Body of pancreas (tissue), 4 donors: ENCODE measurements at regions not wholly inside any gene's neighbourhood (a gene's known extent, or its start where the extent isn't known, plus 50 kb on each side); places are given as distances from the start of the nearest gene placed in this dataset.

ENCODE experiments used
- ATAC-seq: fragments of 150-250 bp; one replicate; pipeline ENCODE4 v1.9.1; 2016
- DNase-seq, 4 donors: peaks; one replicate each; pipeline ENCODE4 v3.0.0-alpha.2; 2019
- H3K27ac ChIP-seq, 4 donors: fragments of 200-600 bp; sonication (generic); 1 replicate in 3 of 4; 2 replicates in 1 of 4; pipeline versions ENCODE4 v1.5.1 to v1.6.1; 2016 to 2019; ENCODE audit warnings: mild to moderate bottlenecking in 1 of 4, mixed read lengths in 1 of 4, moderate library complexity in 1 of 4
- H3K27me3 ChIP-seq, 2 donors: fragments of 200-600 bp; sonication (generic); one replicate each; pipeline ENCODE4 v1.6.0; 2016; ENCODE audit warnings: mild to moderate bottlenecking in 1 of 2
- H3K36me3 ChIP-seq, 2 donors: fragments of 200-600 bp; sonication (generic); replicated peaks in 1 of 2; 2 replicates each; pipeline ENCODE4 v1.5.1; 2016; ENCODE audit warnings: low read depth in 2 of 2; ENCODE audit not compliant: insufficient read depth in 1 of 2
- H3K4me1 ChIP-seq: fragments of 200-600 bp; sonication (generic); one replicate; pipeline ENCODE4 v1.6.0; 2016
- H3K4me3 ChIP-seq, 2 donors: fragments of 200-600 bp; sonication (generic); 1 replicate in 1 of 2; 2 replicates in 1 of 2; pipeline ENCODE4 v1.5.1; 2016 to 2019
- H3K9me3 ChIP-seq, 3 donors: fragments of 200-600 bp; sonication (generic); 1 replicate in 2 of 3; 2 replicates in 1 of 3; pipeline ENCODE4 v1.5.1; 2016
- CTCF ChIP-seq, 7 experiments: fragments of 450-650 bp in 4 of 7; fragments of 200-600 bp in 3 of 7; sonication (generic) in 3 of 7; IDR thresholded peaks; one replicate each; pipeline ENCODE4 v1.5.1; 2016 to 2019; ENCODE audit warnings: antibody characterized with exemption in 7 of 7
- POLR2A ChIP-seq, 3 donors: fragments of 450-650 bp; IDR thresholded peaks; one replicate each; pipeline ENCODE4 v1.6.1; 2016; ENCODE audit warnings: antibody characterized with exemption in 3 of 3, mild to moderate bottlenecking in 2 of 3
- WGBS, 2 donors: methylation state at CpG; one replicate each; pipeline ENCODE4 v1.1.5; 2017; 5-methylcytosine and 5-hydroxymethylcytosine counted together
- intact Hi-C: fragments of 100-400 bp; cut with DNase I; formaldehyde crosslinking; loops from one replicate; pipeline ENCODE4 v1.15.1; 2023

GRCh38 chr10:2618690-2619089 lies 448.7 kb upstream of the PFKP start:
- Histone ChIP-seq H3K9me3 (no peaks in the 10 kb centered on the region), H3K27me3 (no peaks in the 10 kb centered on the region), H3K4me3 (no peak overlapping the region), H3K27ac (no peak overlapping the region), H3K4me1 (no peaks in the 10 kb centered on the region), H3K36me3 (no peaks in the 10 kb centered on the region)
- DNase-seq (no peak), ATAC-seq (no peak)
- WGBS, 2 donors, result 63 to 64% methylated on average over 5 of the region's 5 CpGs
- intact Hi-C loops, result no loop called here
- no peak for TF ChIP-seq POLR2A (IDR thresholded peaks at IDR 0.05)
- TF ChIP-seq CTCF (IDR thresholded peaks at IDR 0.05), result no peak

- H3K4me3 ChIP-seq, result no peak overlapping the region
- DNase-seq, result no peak
- no peaks in the 10 kb centered on the region for H3K36me3 ChIP-seq
- no peaks in the 10 kb centered on the region for H3K9me3 ChIP-seq
- TF ChIP-seq CTCF (IDR thresholded peaks at IDR 0.05) (no peak), POLR2A (IDR thresholded peaks at IDR 0.05) (no peak)
- ATAC-seq, result no peak
- intact Hi-C loops, result no loop called here
- no peaks in the 10 kb centered on the region for H3K4me1 ChIP-seq
- H3K27ac ChIP-seq, result no peak overlapping the region
- WGBS, 2 donors, result 51 to 61% methylated on average over 3 of the region's 3 CpGs
- H3K27me3 ChIP-seq, result no peaks in the 10 kb centered on the region
These were observed 451.1 kb upstream of the PFKP start for GRCh38 chr10:2616215-2616614.

GRCh38 chr10:2611603-2612002 lies 455.7 kb upstream of the PFKP start:
- no peak for ATAC-seq

GRCh38 chr10:2610946-2611345 lies 456.4 kb upstream of the PFKP start:
- H3K4me1 ChIP-seq, result no peaks in the 10 kb centered on the region
- DNase-seq (no peak), ATAC-seq (no peak)
- intact Hi-C loops, result no loop called here
- H3K27ac ChIP-seq, result no peak overlapping the region
- H3K27me3 ChIP-seq, result no peaks in the 10 kb centered on the region
- TF ChIP-seq CTCF (IDR thresholded peaks at IDR 0.05) (no peak), POLR2A (IDR thresholded peaks at IDR 0.05) (no peak)
- no peaks in the 10 kb centered on the region for H3K36me3 ChIP-seq
- H3K9me3 ChIP-seq, result no peaks in the 10 kb centered on the region
- 32 to 45% methylated on average over 4 to 5 of the region's 5 CpGs for WGBS, 2 donors
- no peak overlapping the region for H3K4me3 ChIP-seq

More at GRCh38 chr10:2611603-2612002, 455.7 kb upstream of the PFKP start:
- H3K27ac ChIP-seq, result no peak overlapping the region
- H3K27me3 ChIP-seq, result no peaks in the 10 kb centered on the region
- no peaks in the 10 kb centered on the region for H3K36me3 ChIP-seq
- H3K4me3 ChIP-seq, result no peak overlapping the region
- no peak for DNase-seq
- WGBS, 2 donors, result 55 to 60% methylated on average over 4 of the region's 4 CpGs
- no peaks in the 10 kb centered on the region for H3K9me3 ChIP-seq
- no peaks in the 10 kb centered on the region for H3K4me1 ChIP-seq
- intact Hi-C loops, result no loop called here
- TF ChIP-seq POLR2A (IDR thresholded peaks at IDR 0.05) (no peak), CTCF (IDR thresholded peaks at IDR 0.05) (no peak)

GRCh38 chr10:2604891-2605290 lies 462.5 kb upstream of the PFKP start:
- H3K36me3 ChIP-seq, result no peaks in the 10 kb centered on the region
- H3K4me1 ChIP-seq, result no peaks in the 10 kb centered on the region
- H3K27me3 ChIP-seq, result no peaks in the 10 kb centered on the region
- DNase-seq (no peak), ATAC-seq (no peak)
- intact Hi-C loops, result no loop called here
- no peak overlapping the region for H3K27ac ChIP-seq
- H3K4me3 ChIP-seq, result no peak overlapping the region
- 82 to 84% methylated on average over 3 of the region's 3 CpGs for WGBS, 2 donors
- TF ChIP-seq POLR2A (IDR thresholded peaks at IDR 0.05) (no peak), CTCF (IDR thresholded peaks at IDR 0.05) (no peak)
- H3K9me3 ChIP-seq, result no peaks in the 10 kb centered on the region
